ENCODE measurements at regions not wholly inside any gene's neighbourhood (a gene's known extent, or its start where the extent isn't known, plus 50 kb on each side); places are given as distances from the start of the nearest gene placed in this dataset.

GRCh38 chr4:8796096-8796495 is 75.5 kb downstream of the HMX1 start:
- DNase-seq (ENCODE audit: low spot score), result no peak

GRCh38 chr4:8795140-8795539 is 76.5 kb downstream of the HMX1 start:
- DNase-seq (ENCODE audit: low spot score), result no peak

- DNase-seq (ENCODE audit: low spot score), result no peak
Measured at GRCh38 chr4:8794491-8794890, 77.1 kb downstream of the HMX1 start.

GRCh38 chr4:8793571-8794160 is 78.0 kb downstream of the HMX1 start:
- DNase-seq (ENCODE audit: low spot score), result no peak

GRCh38 chr4:8792491-8792890 is 79.1 kb downstream of the HMX1 start:
- DNase-seq (ENCODE audit: low spot score), result no peak

GRCh38 chr4:8791609-8792008 is 80.0 kb downstream of the HMX1 start:
- no peak for DNase-seq (ENCODE audit: low spot score)

GRCh38 chr4:8790749-8791148 is 80.9 kb downstream of the HMX1 start:
- no peak for DNase-seq (ENCODE audit: low spot score)

- DNase-seq (ENCODE audit: low spot score), result no peak
Measured at GRCh38 chr4:8788174-8788573, 83.5 kb downstream of the HMX1 start.

GRCh38 chr4:8786166-8786565 is 85.5 kb downstream of the HMX1 start:
- DNase-seq (ENCODE audit: low spot score), result no peak

GRCh38 chr4:8785656-8786142 is 85.9 kb downstream of the HMX1 start:
- no peak for DNase-seq (ENCODE audit: low spot score)

GRCh38 chr4:8783736-8784135 is 87.9 kb downstream of the HMX1 start:
- no peak for DNase-seq (ENCODE audit: low spot score)

GRCh38 chr4:8782135-8782534 is 89.5 kb downstream of the HMX1 start:
- DNase-seq (ENCODE audit: low spot score), result no peak

GRCh38 chr4:8781641-8782040 is 90.0 kb downstream of the HMX1 start:
- DNase-seq (ENCODE audit: low spot score), result no peak

GRCh38 chr4:8780596-8781368 is 90.9 kb downstream of the HMX1 start:
- DNase-seq (ENCODE audit: low spot score), result no peak

- DNase-seq (ENCODE audit: low spot score), result no peak
Measured at GRCh38 chr4:8780086-8780485, 91.6 kb downstream of the HMX1 start.

GRCh38 chr4:8779490-8779932 is 92.1 kb downstream of the HMX1 start:
- no peak for DNase-seq (ENCODE audit: low spot score)

- no peak for DNase-seq (ENCODE audit: low spot score)
Measured at GRCh38 chr4:8778760-8779159, 92.9 kb downstream of the HMX1 start.

- no peak for DNase-seq (ENCODE audit: low spot score)
Measured at GRCh38 chr4:8778291-8778690, 93.3 kb downstream of the HMX1 start.

GRCh38 chr4:8777320-8778196 is 94.1 kb downstream of the HMX1 start:
- DNase-seq (ENCODE audit: low spot score), result no peak

GRCh38 chr4:8776366-8776765 is 95.3 kb downstream of the HMX1 start:
- DNase-seq (ENCODE audit: low spot score), result no peak

- no peak for DNase-seq (ENCODE audit: low spot score)
Measured at GRCh38 chr4:8775751-8776355, 95.8 kb downstream of the HMX1 start.

- no peak for DNase-seq (ENCODE audit: low spot score)
Measured at GRCh38 chr4:8775121-8775520, 96.5 kb downstream of the HMX1 start.
